AG20443 (cell line): ENCODE measurements at regions not wholly inside any gene's neighbourhood (a gene's known extent, or its start where the extent isn't known, plus 50 kb on each side); places are given as distances from the start of the nearest gene placed in this dataset.

ENCODE experiments used
- DNase-seq: peaks from one replicate; pipeline ENCODE4 v3.0.0; 2012; ENCODE audit warnings: low spot score, mixed read lengths

DNA sequence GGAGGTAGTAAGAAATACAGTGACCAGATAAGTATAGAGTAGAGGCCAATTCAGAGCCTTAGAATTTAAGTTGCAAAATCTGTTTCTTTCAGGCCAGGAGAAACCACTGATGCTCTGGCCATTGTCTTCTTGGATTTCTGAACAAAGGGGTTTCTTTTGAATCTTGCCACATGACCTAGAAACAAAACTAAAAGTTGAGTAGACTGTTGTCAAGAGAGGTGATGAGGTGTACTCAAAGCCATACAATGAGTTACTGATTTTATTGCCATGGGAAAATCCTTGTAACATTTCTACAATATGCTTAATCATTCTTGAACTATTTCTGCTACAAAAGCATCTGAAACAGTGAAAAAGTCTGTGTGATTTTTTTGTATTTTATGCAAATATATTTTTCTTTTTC is 881.3 kb downstream of the CDH11 start:
- DNase-seq: peak; percentile 13

DNA sequence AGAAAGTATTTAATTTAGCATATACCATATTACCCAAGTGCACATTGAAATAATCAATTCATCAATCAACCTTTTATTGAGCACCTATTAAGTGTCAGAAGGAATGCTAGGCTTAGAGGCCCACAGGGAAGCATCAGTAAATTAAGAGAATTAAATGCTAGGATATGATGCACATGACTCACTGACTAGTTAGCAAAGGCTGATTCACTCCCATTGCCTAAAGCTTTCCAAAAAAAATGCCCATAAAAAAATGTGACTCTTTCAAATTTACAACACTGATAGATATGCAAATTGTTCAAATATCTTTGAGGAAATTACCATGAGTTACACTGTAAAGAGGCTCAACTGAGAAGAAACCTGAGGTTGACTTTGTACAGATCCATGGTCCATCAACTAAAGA is 883.3 kb downstream of the CDH11 start:
- DNase-seq: peak; percentile 69

DNA sequence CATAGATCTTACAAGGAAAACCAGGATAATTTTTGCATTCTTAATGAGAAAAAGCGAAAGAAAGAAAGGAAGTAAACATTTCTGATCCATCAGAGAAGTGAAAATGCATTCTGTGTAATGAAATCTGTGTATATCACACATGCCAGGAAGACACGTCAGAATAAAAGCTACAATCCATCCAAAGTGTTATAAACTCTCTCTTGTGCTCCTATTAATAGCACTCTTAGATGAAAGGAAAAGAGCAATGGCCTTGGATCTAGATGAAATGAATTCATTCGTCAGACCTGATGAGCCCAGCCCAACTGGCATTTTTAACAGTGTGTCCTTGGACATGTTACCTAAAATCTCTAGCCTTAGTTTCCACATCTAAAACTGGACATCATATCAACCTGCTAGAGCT is 885.5 kb downstream of the CDH11 start:
- no peak for DNase-seq

DNA sequence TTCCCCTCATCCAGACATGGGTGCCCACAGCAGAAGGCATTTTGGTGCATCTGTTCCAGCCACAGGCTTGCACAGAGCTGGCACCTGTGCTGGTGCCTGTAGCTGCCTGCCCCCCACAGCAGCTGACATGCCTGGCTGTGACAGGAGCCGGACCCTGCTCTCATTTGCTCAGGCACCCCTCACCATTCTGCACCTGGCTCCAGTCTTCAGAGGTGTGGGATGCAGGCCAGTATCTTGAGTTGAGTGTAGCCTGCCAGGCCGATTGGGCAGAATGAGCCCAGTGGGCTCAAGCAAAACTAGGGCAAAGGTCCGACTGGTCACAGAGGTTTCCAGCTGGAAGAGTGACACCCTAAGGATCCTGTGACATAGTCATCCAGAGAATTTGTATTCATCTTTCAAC is 887.7 kb downstream of the CDH11 start:
- DNase-seq: no peak

DNA sequence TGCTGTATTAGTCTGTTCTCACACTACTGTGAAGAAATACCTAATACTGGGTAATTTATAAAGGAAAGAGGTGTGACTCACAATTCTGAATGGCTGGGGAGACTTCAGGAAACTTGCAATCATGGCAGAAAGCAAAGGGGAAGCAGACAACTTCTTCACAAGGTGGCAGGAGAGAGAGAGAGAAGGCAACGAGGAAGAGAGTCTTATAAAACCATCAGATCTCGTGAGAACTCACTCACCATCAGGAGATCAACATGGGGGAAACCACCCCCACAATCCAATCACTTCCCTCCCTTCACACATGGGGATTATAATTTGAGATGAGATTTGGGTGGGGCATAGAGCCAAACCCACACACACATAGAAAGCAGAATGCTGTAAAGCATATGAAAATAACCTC is 896.2 kb downstream of the CDH11 start:
- no peak for DNase-seq

DNA sequence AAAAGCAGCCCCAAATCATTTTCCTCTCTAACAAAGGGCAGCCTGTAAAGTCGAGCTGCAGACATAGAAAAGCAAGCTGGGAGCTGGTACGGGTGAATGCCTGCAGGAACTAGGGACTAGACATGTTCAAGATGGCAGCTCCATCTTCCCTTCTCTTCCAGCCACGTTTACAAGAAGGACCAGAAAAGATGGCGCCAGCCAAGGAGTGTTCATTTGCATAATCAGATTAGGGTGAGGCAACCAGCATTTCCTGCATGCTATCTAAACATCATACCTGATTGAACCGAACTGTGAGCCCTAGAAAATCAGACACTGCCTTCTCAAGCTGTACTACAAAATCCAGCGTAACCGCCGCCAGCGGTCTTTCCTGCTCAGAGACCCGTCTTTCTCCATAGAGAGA is 896.8 kb downstream of the CDH11 start:
- DNase-seq: no peak

DNA sequence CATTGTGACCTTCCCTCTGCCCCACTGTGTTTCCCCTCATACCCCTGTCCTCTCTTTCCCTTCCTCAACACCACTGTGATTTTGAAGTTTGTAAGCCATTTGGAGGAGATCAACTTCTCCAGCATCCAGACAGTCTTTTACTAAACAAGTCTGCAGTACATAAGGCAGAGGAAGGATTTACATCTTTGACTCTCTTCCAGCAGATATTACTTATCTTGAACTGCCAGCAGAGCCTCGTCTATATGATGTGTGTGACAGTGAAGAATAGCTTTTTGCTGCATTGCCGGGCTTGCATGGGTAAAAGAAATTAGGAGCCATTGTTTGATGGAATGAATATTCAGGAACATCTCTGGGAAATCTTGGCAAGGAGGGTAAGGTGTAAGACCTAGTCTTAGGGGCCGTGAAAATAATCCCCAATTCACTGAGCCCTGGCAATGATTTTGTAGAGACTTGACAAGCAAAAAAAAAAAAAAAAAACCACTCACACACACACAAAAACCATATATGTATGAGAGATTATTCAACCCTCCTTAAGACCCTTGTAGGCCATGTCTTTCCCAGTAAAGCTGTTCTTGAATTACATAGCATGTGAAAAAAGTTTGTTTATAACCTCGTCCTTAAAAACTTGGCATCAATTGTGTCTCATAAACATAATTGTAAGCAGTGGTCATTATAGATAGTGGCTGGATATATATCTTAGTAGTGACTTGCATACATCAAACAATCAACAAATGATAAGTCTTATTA is 903.9 kb downstream of the CDH11 start:
- no peak for DNase-seq

DNA sequence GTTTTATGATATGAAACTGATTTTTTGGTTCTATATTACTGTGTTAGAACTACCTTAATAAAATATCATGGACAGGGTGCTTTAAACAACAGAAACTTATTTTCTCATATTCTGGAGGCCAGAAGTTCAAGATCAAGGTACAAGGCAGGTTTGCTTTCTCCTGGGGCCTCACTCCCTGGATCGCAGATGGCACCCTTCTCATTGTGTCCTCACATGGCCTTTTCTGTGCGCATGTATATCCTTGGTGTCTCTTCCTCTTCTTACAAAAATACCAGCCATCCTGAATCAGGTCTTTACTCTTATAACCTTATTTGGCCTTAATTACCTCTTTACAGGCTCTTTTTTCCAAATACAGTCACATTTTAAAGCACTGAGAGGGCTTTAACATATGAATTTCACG is 906.1 kb downstream of the CDH11 start:
- DNase-seq: no peak

DNA sequence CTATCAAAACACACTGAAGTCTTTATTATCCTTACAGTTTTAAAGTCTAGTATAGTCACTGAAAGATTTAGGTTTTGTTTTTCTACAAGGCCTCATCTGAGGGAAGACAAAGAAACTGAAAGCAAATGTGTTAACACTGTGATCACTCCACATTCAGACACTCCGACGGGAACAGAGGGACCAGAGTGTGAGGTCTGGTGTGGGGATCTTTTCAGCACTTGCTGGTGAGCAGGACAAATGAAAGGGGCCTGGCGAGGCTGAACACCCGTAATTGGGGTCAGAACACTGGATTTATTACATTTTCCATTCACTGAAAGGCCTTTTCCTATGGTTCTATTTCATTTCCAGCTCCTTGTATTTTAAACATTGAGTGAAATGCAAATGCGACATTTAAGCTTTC is 910.5 kb downstream of the CDH11 start:
- DNase-seq: peak; percentile 15

DNA sequence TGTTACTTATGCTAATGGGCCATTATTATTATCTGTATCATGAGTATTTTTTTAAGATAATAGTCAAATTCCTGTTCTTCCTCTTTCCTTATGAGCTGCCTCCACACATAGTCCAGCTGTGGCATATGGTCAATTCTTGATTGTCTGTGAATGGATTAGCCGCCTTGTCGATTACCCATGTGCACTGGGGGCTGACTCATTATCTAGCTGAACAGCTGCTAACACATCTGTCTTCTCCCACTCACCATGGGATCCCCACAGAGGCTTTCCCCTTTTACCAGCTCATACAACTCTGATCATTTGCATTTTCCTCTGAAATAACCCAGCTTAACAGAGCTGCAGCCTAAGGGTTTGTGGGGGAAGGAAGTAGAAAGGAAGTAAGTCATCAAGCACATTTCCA is 915.0 kb downstream of the CDH11 start:
- peak; percentile 9 for DNase-seq

DNA sequence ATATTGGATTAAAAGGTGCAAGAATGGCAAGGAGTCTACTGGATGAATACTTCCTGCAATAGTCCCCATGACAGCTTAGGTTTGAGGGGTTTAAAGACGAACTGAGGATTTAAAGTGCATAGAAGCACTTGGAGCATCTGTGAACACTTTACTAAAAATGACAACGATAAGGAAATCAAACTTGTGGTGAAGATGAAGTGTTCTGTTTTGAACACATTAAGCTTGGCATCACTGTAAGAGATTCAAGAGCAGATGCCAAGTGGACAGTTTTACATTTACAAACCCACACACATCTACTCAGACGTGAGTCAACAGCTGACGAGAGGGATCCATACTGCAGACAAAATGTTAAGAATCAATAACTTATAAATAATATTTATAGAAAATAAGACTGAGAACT is 918.7 kb downstream of the CDH11 start:
- no peak for DNase-seq

DNA sequence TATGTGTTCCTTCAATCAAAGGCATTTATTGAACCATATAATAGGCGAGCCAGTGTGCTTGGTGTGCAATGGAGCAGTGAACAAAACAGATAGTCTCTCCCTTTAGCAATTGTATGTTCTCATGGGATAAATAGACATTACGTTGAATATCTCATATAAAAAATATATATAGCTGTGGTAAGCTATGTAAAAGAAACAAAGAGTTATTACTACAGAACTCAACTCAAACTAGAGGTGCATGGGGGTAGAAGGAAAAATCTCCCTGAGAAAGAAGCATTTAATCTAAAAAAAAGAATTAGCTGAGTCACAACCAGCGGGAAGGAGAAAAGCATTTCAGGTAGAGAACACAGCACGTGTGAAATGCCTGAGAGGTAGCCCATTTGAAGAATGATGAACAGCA is 919.3 kb downstream of the CDH11 start:
- no peak for DNase-seq

DNA sequence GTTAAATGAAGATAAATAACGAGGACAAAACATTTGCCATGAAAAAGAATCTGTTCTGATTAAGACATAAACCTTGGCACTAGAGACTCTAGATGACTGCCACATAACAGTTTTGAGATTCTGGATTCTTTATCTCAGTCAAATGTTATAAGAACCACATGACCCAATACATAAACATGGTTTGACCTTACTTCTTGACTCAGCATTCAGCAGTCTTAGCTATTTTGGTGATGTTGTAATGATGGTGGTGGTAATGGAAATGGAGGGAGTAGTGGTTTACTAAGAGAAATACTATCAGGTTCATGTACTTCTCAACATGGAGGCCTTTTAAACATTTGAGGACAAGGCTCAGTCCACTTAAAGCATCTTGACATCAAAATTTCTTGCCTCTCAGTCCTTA is 925.4 kb downstream of the CDH11 start:
- DNase-seq: no peak

DNA sequence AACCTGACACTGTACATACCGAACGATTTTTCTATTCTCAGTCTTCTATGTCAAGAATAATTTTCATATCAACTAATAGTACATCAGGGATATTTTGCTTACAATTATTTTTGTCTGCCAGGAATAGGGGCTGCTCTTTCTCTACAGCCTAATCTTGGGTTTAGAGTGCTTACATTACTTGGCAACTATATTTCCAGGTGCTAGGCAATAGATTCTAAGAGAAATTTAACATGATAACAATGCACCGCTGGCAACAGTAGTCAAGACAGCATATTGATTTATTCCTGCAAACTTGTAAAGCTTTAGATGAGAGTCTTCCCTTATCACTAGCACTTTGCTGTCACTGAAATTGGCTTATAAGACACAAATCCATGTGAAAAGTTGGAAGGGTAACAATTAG is 935.9 kb downstream of the CDH11 start:
- no peak for DNase-seq

DNA sequence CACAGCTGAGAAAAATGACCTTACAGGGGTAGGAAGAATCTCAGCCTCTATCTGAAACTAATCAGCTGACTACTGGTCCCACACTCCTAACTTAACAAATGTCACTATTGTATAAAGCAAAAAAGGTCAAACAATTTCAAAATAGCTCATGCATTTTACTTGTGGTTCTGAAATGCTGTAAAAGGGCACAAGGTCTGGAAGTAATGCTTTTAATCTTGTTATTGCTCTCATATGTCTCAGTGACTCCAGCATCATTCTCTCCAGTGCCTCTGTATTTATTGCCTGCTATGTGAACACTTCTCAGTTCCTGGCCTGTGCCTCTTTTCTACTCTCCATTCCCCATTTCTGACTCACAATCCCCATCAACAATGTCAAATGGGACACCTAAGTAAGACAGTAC is 937.7 kb downstream of the CDH11 start:
- DNase-seq: no peak

DNA sequence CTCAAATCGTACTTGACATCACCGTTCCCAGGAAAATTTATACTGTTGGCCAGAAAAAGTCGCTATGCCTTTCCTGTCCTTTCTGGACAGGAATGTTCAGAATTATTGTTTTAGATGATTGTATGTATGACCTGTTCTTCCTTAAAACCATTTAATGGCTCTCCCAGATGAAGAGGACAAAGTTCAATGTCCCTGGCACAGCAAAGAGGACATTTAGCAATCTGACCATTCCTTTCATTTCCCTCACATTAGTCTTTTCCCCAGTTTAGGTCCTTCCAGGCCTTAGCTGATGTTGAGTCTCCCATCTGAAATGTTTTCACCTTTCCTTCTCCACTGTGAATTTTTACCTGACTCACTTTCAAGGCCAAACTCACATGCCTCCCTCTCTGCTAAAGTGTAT is 938.9 kb downstream of the CDH11 start:
- no peak for DNase-seq

DNA sequence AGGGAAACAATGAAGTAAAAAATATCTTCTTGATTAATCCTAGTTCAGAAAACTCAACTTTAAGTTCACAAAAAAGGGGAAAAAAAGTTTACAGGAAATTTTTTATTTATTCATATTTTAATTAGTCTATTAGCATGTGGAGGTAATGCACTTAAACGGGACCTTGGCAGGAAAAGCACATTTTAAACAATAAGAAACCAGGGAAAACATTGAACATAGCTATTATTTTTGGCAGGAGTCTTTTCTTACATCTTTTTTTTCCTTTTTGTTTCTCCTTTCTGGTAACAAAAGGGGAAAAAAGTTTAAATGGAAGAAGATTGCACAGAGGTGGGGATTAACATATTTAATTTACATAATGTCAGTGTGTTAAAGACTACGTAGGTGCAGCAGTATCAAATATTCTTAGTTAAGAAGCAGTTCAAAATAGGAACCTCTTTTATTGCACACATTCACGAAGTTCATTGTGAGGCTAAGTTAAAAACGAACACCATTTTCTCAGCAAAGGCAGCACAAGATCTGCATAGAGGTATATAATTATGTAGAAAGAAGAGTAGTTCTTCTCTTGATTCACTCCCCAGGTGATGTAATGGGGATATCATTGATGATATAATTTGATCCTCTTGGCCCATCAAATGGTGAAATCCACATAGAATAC is 940.5 kb downstream of the CDH11 start:
- no peak for DNase-seq

DNA sequence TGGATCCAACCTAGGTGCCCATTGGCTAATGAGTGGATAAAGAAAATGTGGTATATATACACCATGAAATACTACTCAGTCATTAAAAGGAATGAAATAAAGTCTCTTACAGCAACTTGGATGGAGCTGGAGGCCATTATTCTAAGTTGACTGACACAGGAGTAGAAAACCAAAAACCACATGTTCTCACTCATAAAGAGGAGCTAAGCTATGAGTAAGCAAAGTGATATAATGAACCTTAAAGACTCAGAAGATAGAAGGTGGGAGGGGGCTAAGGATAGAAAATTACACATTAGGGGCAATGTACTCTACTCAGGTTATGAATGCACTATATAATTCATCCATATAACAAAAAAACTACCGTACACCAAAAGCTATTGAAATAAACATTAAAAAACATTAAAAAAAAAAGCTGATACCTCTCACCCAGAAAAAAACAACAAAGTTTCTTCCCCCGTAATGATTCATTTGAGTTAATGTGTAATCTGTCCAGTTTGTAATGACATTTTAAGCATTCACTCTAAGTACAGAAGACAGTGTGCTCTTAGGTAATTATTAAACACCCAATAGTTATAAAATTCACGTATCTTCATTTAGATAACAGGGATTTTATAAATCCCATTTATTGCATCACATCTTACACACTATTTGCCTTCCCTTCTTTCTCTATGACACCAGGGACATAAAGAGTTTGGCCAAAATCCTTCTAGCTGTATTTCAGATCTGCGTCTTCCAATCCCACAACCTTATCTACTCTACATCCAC is 941.5 kb downstream of the CDH11 start:
- DNase-seq: no peak

DNA sequence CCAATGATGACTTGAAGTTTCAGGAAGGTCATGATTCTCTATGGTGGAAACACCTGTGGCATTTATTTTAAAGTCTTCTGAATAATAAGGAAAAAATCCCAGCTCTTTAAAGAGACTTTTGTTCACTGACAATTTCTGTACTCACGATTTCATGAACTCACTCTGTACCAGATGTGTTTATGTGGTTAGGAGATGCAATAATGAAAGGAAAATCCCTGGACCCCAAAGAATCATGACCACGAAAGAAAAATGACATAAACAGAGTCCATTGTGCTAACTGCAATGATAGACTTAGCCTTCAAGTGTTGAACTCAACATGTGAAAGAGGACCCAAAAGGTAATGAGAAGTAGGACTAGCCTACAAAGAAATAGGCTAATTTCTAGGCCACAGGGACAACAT is 947.5 kb downstream of the CDH11 start:
- no peak for DNase-seq

DNA sequence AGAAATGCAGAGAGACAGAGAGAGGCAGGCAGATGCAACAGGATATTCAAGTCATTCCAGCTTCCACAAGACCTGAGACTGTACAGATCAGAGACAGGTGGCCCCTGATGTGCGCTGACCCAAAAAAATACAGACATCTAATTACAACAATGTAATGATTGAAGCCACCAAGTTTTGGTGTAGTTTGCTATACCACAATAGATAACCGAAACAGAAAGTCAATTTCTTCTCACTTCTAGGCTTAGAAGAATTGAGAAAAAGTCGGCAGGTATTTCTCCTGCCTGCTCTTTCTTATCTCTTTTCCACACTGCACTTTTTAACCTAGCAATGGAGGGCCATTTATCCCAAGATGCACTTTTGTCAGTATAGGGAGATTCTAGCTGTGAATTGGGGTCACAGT is 949.2 kb downstream of the CDH11 start:
- DNase-seq: no peak

DNA sequence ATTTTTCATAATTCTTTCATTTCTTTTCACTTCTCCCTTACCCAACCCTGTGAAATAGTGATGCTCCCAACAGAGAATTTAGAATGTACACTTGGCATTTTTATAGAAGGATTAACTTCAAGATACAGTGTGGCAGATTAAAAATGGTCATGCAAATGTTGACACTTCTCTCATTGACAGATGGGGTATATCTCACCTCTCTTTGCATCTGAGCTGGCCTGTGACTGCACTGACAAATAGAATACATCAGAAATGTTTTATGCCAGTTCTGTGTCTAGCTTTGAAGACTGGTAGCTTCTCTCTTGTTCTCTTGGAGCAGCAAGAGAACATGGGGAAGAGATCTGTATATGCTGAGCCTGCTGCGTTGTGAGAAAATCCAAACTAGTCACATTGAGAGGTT is 949.6 kb downstream of the CDH11 start:
- no peak for DNase-seq

DNA sequence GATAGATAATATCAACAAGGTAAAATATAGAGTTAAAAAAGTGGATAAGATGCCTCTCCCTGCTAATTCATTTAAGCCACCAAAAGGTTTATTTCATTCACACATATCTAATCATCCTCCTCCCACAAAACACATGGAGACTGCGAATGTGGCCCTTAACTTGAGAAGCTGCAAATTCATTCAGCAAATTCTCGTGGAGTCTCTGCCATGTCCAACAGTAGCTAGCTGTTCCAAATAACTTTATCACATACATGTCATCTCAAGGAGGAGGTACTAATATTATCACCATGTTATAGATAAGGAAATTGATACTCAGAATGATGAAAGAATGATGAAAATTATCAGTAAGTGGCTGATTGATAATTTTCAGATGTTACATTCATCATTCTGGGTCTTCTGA is 950.2 kb downstream of the CDH11 start:
- DNase-seq: no peak

DNA sequence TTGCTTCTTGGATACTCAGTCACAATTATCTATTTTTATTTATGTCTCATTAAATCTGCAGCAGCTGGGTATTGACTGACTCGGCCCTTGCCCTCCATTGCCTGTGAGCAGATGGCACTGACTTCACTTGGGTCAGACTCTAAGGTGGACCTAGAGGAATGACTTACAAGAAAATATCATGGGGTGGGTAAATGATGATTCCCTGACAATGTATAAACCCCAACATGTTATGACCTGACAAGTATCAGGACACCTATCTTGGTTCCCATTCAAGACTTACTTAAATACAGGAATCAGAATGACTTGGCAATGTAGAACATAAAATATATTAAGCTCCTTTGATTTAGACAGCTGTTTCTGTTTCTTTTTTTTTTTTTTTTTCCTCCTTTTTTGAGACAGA is 953.5 kb downstream of the CDH11 start:
- no peak for DNase-seq
